ENCODE measurements at regions not wholly inside any gene's neighbourhood (a gene's known extent, or its start where the extent isn't known, plus 50 kb on each side); places are given as distances from the start of the nearest gene placed in this dataset.

- no peak for TF ChIP-seq CTCF (conservative IDR thresholded peaks at IDR 0.05; ENCODE audit: low read length)
- H3K4me3 ChIP-seq (ENCODE audit: low read length): no peak overlapping the region
- no peak for DNase-seq (ENCODE audit: low read depth)
Observed at GRCh38 chr3:34869696-34870095, 769.6 kb upstream of the ARPP21 start.

DNA sequence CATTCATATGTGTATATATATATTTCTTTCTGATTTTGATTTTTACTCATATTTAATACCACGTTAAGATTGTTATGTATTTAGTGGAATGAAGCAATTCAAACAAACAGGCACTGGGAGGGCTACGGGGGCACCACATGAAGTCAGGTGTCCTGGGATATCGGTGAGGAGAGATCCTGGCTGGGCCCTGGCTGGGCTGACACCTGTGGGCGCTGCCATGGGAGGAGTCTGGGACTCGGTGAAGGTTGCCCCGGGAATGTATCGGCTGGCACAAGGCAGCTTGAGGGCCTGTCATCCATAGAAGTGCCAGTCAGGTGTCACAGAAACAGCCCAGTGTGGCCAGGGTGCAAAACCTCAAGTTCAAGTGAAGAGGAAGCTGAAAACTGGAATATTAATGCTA lies 766.9 kb upstream of the ARPP21 start:
- DNase-seq (ENCODE audit: low read depth): no peak
- no peak for TF ChIP-seq CTCF (conservative IDR thresholded peaks at IDR 0.05; ENCODE audit: low read length)
- H3K4me3 ChIP-seq (ENCODE audit: low read length): no peak overlapping the region

- no peak for TF ChIP-seq CTCF (conservative IDR thresholded peaks at IDR 0.05; ENCODE audit: low read length)
- no peak for DNase-seq (ENCODE audit: low read depth)
- H3K4me3 ChIP-seq (ENCODE audit: low read length): no peak overlapping the region
Observed at GRCh38 chr3:34876997-34877396, 762.3 kb upstream of the ARPP21 start.

GRCh38 chr3:34878488-34878887 lies 760.8 kb upstream of the ARPP21 start:
- no peak for DNase-seq (ENCODE audit: low read depth)
- no peak overlapping the region for H3K4me3 ChIP-seq (ENCODE audit: low read length)
- TF ChIP-seq CTCF (conservative IDR thresholded peaks at IDR 0.05; ENCODE audit: low read length): no peak

DNA sequence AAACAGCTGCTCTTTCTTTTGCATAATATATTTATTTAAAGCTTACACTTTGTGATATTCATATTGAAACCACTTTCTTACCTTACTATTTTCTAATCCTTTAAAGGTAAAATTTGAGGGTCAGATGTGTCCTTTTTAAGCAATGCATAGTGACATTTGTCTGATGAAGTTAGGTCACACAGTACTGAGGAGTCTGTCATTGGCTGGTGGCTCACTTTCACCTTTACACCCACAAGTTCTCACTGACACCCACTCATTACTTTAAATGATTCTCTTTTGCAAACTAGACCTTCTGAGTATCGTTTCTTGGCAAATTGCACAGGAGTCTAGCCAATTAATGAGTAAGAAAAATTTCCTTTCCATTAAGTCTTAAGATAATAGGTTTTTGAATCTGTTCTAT lies 758.3 kb upstream of the ARPP21 start:
- DNase-seq (ENCODE audit: low read depth): no peak
- no peak for TF ChIP-seq CTCF (conservative IDR thresholded peaks at IDR 0.05; ENCODE audit: low read length)
- no peak overlapping the region for H3K4me3 ChIP-seq (ENCODE audit: low read length)

DNA sequence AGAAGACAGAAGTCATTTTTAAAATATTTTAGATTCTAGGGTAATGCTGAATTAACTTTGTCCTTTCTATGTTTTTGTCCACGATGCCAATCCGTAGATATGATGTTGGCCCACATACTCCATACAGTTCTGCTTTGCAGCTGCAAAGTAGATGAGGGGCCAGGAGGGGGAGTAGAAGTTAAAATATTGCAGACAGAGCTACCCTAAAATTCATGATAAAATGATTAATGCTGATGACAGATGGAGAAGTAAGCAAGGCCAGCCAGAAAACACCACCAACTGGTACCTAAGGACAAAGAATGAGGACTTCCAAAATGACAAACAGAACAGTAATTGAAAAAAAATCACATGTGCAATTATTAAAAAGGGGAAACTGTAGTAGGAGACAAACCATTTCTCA lies 756.6 kb upstream of the ARPP21 start:
- H3K4me3 ChIP-seq (ENCODE audit: low read length): no peak overlapping the region
- TF ChIP-seq CTCF (conservative IDR thresholded peaks at IDR 0.05; ENCODE audit: low read length): no peak
- DNase-seq (ENCODE audit: low read depth): no peak

DNA sequence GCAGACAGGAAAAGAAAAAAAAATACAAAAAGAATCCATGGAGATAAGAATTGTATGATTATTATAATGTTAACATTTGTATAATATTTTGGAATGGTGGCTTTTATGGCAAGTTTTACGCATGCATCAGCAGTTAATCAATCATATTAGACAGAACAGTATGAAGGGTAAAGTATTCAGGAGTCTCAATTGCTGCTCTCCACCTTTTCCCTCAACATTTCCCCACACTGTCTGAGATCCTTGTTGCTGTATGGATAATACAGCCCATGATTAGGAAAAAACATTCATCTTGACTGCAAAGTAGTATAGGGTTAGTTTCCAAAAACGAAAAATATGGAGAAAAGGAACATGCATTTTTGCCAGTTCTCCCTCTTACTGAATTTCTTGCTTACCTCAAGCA lies 755.3 kb upstream of the ARPP21 start:
- H3K4me3 ChIP-seq (ENCODE audit: low read length): no peak overlapping the region
- no peak for TF ChIP-seq CTCF (conservative IDR thresholded peaks at IDR 0.05; ENCODE audit: low read length)
- no peak for DNase-seq (ENCODE audit: low read depth)

Measured in AG10803 (cell line).